Liver (tissue), 3 donors: ENCODE measurements at regions not wholly inside any gene's neighbourhood (a gene's known extent, or its start where the extent isn't known, plus 50 kb on each side); places are given as distances from the start of the nearest gene placed in this dataset.

ENCODE experiments used
- JUND ChIP-seq, 2 donors: IDR thresholded peaks; 2 replicates each; pipeline ENCODE4 v1.6.1; 2016; ENCODE audit warnings: antibody characterized with exemption in 2 of 2
- RAD21 ChIP-seq, 2 donors: IDR thresholded peaks; 2 replicates each; pipeline ENCODE4 v1.6.1; 2016; ENCODE audit warnings: antibody characterized with exemption in 2 of 2, mild to moderate bottlenecking in 2 of 2
- YY1 ChIP-seq: IDR thresholded peaks from 2 replicates; pipeline ENCODE4 v1.6.1; 2016; ENCODE audit warnings: antibody characterized with exemption, mild to moderate bottlenecking
- TF ChIP-seq, protein P1 (sequence below): fragments of 150-350 bp; IDR thresholded peaks from 2 replicates; pipeline ENCODE4 v1.5.1; 2017; ENCODE audit warnings: improper control_type of control experiment, low read depth, low read length; ENCODE audit not compliant: missing input control
- TF ChIP-seq, protein P2 (sequence below): IDR thresholded peaks from 2 replicates; pipeline ENCODE4 v1.6.1; 2016; ENCODE audit warnings: antibody characterized with exemption
- TF ChIP-seq, protein P3 (sequence below): IDR thresholded peaks from 2 replicates; pipeline ENCODE4 v1.6.1; 2016; ENCODE audit warnings: antibody characterized with exemption
- donor health status: healthy.
- donor health status: healthy.

DNA sequence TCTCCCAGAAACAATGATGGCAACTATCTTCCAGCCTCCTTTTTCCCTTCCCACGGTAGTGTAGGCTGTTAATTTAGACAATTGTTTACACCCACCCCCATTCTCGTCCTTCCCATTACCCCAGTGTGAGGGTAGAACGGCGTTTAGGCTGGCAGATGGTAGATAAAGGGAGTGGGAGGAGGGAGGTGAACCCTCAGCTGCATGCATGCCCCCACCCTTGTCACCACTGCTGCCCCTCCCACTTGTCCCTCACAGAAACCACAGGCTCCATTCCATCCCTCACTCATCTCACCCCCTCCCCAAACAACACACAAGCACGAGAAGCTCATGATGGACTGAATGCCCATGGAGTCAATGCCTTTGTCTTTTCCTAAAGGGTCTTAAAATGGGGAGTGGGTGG, 107.9 kb upstream of the PARD3B start:
- TF ChIP-seq, protein P1, sequence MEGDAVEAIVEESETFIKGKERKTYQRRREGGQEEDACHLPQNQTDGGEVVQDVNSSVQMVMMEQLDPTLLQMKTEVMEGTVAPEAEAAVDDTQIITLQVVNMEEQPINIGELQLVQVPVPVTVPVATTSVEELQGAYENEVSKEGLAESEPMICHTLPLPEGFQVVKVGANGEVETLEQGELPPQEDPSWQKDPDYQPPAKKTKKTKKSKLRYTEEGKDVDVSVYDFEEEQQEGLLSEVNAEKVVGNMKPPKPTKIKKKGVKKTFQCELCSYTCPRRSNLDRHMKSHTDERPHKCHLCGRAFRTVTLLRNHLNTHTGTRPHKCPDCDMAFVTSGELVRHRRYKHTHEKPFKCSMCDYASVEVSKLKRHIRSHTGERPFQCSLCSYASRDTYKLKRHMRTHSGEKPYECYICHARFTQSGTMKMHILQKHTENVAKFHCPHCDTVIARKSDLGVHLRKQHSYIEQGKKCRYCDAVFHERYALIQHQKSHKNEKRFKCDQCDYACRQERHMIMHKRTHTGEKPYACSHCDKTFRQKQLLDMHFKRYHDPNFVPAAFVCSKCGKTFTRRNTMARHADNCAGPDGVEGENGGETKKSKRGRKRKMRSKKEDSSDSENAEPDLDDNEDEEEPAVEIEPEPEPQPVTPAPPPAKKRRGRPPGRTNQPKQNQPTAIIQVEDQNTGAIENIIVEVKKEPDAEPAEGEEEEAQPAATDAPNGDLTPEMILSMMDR: no peak
- TF ChIP-seq, protein P2, sequence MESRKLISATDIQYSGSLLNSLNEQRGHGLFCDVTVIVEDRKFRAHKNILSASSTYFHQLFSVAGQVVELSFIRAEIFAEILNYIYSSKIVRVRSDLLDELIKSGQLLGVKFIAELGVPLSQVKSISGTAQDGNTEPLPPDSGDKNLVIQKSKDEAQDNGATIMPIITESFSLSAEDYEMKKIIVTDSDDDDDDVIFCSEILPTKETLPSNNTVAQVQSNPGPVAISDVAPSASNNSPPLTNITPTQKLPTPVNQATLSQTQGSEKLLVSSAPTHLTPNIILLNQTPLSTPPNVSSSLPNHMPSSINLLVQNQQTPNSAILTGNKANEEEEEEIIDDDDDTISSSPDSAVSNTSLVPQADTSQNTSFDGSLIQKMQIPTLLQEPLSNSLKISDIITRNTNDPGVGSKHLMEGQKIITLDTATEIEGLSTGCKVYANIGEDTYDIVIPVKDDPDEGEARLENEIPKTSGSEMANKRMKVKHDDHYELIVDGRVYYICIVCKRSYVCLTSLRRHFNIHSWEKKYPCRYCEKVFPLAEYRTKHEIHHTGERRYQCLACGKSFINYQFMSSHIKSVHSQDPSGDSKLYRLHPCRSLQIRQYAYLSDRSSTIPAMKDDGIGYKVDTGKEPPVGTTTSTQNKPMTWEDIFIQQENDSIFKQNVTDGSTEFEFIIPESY: no peak
- TF ChIP-seq, protein P3, sequence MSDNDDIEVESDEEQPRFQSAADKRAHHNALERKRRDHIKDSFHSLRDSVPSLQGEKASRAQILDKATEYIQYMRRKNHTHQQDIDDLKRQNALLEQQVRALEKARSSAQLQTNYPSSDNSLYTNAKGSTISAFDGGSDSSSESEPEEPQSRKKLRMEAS: no peak
- TF ChIP-seq YY1: no peak
- no peak for TF ChIP-seq RAD21 (IDR thresholded peaks at IDR 0.05)
- no peak for TF ChIP-seq JUND (IDR thresholded peaks at IDR 0.05)
